BE2C (cell line): ENCODE measurements at regions not wholly inside any gene's neighbourhood (a gene's known extent, or its start where the extent isn't known, plus 50 kb on each side); places are given as distances from the start of the nearest gene placed in this dataset.
"Not testable (repeated sequence)": the region's sequence is repeated elsewhere in the genome, so short reads cannot be mapped to it uniquely, and the experiment has no call there.

ENCODE experiments used
- DNase-seq: peaks from one replicate; pipeline ENCODE4 v3.0.0-alpha.2; 2020
- H3K27me3 ChIP-seq: fragments of 250-450 bp; sonication (Bioruptor Pico); 2 replicates; pipeline ENCODE4 v1.5.1; 2020; ENCODE audit warnings: mild to moderate bottlenecking
- H3K36me3 ChIP-seq: fragments of 250-450 bp; sonication (Bioruptor Pico); 2 replicates; pipeline ENCODE4 v1.5.1; 2020; ENCODE audit warnings: mild to moderate bottlenecking
- H3K4me1 ChIP-seq: fragments of 250-450 bp; sonication (Bioruptor Pico); 2 replicates; pipeline ENCODE4 v1.5.1; 2020
- H3K4me3 ChIP-seq: 2 replicates; pipeline ENCODE4 v1.5.1; 2011; ENCODE audit warnings: low read depth, low read length
- H3K9me3 ChIP-seq: fragments of 250-450 bp; sonication (Bioruptor Pico); 2 replicates; pipeline ENCODE4 v1.5.1; 2020
- TF ChIP-seq, protein P1 (sequence below): IDR thresholded peaks from 2 replicates; pipeline ENCODE4 v1.5.1; 2012; ENCODE audit warnings: mild to moderate bottlenecking, low read depth, low read length

DNA sequence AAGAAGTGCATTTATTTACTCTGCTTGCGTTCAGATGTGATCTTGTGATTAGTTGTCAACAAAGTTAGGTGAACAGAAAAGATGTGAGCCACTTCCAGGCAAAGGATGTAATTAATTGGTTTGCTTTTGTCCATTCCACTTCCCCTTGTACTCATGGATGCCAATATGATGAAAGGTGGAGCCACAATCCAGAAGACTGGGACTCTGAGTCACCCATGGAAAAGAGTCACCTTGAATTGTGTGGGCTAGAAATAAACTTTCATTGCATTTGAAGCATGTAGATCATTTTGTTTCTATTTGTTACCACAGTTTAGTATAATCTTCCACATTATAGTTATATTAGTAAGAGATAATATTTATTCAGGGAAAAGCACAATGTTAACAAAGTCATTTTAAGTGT, 684.2 kb downstream of the LTN1 start:
- H3K27me3 ChIP-seq, result no peaks in the 10 kb centered on the region
- no peaks in the 10 kb centered on the region; the same call in 1 of the 2 replicates for H3K9me3 ChIP-seq
- DNase-seq, result no peak
- TF ChIP-seq, protein P1, sequence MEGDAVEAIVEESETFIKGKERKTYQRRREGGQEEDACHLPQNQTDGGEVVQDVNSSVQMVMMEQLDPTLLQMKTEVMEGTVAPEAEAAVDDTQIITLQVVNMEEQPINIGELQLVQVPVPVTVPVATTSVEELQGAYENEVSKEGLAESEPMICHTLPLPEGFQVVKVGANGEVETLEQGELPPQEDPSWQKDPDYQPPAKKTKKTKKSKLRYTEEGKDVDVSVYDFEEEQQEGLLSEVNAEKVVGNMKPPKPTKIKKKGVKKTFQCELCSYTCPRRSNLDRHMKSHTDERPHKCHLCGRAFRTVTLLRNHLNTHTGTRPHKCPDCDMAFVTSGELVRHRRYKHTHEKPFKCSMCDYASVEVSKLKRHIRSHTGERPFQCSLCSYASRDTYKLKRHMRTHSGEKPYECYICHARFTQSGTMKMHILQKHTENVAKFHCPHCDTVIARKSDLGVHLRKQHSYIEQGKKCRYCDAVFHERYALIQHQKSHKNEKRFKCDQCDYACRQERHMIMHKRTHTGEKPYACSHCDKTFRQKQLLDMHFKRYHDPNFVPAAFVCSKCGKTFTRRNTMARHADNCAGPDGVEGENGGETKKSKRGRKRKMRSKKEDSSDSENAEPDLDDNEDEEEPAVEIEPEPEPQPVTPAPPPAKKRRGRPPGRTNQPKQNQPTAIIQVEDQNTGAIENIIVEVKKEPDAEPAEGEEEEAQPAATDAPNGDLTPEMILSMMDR, result no peak
- H3K4me1 ChIP-seq, result peaks cover 5% of the 10 kb centered on the region
- no peak overlapping the region for H3K4me3 ChIP-seq
- no peaks in the 10 kb centered on the region; the same call in 1 of the 2 replicates for H3K36me3 ChIP-seq

DNA sequence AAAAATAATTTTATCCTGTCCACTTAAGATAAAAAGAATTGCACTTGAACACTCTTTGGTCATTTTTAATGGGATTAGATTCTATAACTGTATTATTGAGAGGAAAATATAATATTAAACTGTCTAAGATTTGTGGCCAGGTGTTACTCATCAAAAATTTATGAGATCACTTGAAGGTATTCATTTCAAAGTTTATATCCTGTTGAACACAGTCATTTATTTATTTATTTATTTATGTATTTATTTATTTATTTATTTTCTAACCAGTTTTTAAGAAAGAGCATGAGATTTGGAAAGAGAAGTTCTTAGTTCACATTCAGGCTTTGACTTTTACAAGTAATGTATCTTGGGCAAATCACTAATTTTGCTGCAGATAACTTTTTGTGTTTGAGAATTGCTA, 692.7 kb downstream of the LTN1 start:
- Histone ChIP-seq H3K27me3 (no peaks in the 10 kb centered on the region), H3K36me3 (no peaks in the 10 kb centered on the region), H3K4me3 (no peak overlapping the region), H3K4me1 (no peaks in the 10 kb centered on the region), H3K9me3 (no peaks in the 10 kb centered on the region; the same call in 1 of the 2 replicates)
- TF ChIP-seq, protein P1, result no peak
- no peak for DNase-seq

DNA sequence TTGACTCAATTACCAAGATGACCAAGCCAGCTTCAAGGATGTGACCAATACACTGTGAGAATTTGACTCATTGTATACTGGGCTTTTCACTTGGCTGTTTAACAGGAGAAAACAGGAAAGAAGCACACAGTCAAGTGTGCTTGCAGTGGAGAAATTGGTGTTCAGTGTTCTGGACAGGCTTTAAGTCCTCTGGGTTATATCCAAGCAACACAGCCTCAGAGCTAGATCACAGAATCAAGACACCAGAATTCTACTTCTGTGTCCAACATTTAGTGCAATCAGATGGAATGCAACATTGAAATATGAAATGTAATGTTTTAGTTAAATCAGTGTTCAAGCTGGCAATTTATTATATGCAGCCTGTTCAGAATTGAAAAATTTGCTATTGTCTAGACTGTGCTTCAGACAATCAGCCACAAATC, 694.4 kb downstream of the LTN1 start:
- Histone ChIP-seq H3K9me3 (no peaks in the 10 kb centered on the region; the same call in 1 of the 2 replicates), H3K36me3 (no peaks in the 10 kb centered on the region), H3K4me3 (no peak overlapping the region), H3K4me1 (no peaks in the 10 kb centered on the region), H3K27me3 (no peaks in the 10 kb centered on the region)
- no peak for DNase-seq
- TF ChIP-seq, protein P1, result no peak

DNA sequence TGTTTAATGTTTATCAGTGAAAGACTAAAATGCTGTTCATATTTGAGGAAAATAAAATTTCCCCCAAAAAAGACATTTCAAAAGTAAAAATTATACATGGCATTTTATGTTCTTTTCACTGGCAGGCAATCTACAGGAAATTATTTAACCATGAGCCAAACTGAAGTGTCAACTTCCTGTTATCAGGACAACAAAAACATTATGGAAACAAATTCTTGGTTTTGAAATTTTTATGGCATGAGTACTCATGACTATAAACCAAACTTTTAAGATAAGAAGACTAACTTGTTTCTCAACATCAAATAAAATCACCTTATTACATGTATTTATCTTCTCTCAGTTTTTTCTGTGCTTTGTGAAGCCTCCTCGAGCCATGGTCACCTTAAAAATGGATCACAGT, 698.6 kb downstream of the LTN1 start:
- Histone ChIP-seq H3K27me3 (no peaks in the 10 kb centered on the region), H3K36me3 (no peaks in the 10 kb centered on the region), H3K4me1 (no peaks in the 10 kb centered on the region), H3K4me3 (no peak overlapping the region), H3K9me3 (no peaks in the 10 kb centered on the region)
- no peak for DNase-seq
- TF ChIP-seq, protein P1, result no peak

DNA sequence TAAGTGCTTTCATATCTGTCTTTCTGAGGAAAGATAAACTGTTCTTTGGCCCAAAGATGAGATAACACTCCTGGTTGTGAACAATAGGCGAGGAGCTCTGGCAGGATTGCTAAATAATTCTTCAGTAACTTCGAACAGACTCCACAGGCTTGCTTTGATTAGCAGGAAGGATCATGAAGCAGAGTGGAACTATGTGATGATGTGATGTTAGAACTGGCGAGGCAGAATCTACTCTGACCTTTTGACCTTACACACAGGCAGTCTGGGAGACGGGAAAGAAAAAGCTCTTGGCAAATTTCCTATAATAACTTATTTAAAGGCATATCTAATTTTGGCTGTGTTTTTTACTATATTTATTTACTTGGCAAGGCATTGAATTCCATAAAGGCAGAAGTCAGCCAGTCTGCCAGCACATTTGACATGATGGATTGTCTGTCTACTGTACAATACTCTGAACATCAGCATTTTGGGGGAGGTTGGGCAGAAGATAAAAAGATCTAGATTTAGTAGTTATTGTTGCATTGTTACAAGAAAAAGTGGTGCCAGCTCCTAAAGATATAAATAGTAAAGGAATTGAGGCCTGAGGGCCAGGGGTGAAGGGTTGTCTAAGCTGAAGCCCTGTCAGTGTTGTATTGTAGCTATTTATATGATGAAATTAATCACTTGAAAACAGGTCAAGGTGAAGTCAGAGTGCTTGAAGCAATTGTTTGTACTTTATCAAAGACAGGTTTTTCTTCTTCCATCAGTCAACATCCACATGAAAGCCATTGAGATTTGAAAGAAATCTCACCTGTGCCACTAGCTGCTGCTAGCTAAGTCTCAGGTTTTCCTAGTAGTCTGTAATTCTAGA, 708.8 kb downstream of the LTN1 start:
- Histone ChIP-seq H3K9me3 (peaks cover 2% of the 10 kb centered on the region; the same call in 1 of the 2 replicates), H3K4me3 (no peak overlapping the region), H3K27me3 (no peaks in the 10 kb centered on the region), H3K4me1 (no peaks in the 10 kb centered on the region; the same call in 1 of the 2 replicates), H3K36me3 (no peaks in the 10 kb centered on the region)
- TF ChIP-seq, protein P1, result no peak
- peak; percentile 38 for DNase-seq

DNA sequence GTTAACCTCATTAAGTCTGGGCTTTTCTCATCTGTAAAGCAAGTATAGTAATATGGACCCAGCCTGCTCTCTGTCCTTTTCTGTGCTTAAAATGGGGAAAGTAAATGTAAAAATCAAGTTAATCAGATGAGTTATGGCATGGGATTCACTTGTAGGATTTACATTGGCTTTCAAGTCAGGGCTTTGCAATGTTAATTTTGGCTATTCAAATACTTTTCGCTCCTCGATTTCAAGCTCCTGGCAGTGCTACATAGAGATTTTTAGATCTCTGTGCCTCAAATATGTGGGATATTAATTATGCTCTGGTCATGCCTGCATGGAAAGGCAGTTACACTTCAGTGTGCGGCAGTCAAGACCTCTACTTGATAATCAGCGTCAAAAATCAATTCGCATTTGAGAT, 709.8 kb downstream of the LTN1 start:
- DNase-seq, result no peak
- TF ChIP-seq, protein P1, result no peak
- Histone ChIP-seq H3K27me3 (no peaks in the 10 kb centered on the region), H3K36me3 (no peaks in the 10 kb centered on the region), H3K9me3 (peaks cover 2% of the 10 kb centered on the region; the same call in 1 of the 2 replicates), H3K4me3 (no peak overlapping the region), H3K4me1 (no peaks in the 10 kb centered on the region; the same call in 1 of the 2 replicates)

DNA sequence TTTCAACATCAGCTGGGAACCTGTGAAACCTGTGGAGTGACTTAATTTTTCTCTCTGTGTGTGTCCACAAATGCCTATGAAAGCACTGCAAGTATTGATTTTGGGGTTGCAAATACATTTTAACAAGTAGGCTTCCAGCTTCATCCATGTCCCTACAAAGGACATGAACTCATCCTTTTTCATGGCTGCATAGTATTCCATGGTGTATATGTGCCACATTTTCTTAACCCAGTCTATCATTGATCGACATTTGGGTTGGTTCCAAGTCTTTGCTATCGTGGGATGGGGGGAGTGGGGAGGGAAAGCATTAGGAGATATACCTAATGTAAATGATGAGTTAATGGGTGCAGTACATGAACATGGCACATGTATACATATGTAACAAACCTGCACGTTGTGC, 711.3 kb downstream of the LTN1 start:
- H3K4me1 ChIP-seq, H3K9me3 ChIP-seq, DNase-seq, H3K36me3 ChIP-seq, H3K27me3 ChIP-seq, H3K4me3 ChIP-seq: not testable (repeated sequence)
